CD4-positive, alpha-beta T cell treated with Interleukin-2 at 100 ng/mL for 4 hours (primary cell): ENCODE measurements at regions not wholly inside any gene's neighbourhood (a gene's known extent, or its start where the extent isn't known, plus 50 kb on each side); places are given as distances from the start of the nearest gene placed in this dataset.
"Not testable (repeated sequence)": the region's sequence is repeated elsewhere in the genome, so short reads cannot be mapped to it uniquely, and the experiment has no call there.

Experiments used
- DNase-seq: peaks from one replicate; pipeline ENCODE4 v3.0.0-alpha.2; 2020; ENCODE audit warnings: low spot score

DNA sequence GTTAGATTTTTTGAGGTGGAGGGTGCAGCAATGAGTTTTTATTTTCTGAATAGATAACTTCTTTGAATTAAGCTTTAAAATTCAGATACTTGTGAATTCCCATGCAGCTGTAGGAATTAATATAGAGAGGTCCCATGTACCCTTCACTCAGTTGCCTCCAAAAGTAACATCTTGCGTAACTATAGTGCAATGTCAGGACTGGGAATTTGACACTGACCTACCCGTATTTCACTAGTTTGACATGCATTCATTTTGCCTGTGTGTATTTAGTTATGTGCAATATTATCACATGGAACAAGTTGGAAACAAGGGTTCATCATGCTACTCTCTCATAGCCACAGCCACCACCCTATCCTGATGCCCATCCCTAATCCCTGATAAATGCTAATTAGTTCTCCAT is 147.1 kb upstream of the IGFBP3 start:
- DNase-seq: no peak

DNA sequence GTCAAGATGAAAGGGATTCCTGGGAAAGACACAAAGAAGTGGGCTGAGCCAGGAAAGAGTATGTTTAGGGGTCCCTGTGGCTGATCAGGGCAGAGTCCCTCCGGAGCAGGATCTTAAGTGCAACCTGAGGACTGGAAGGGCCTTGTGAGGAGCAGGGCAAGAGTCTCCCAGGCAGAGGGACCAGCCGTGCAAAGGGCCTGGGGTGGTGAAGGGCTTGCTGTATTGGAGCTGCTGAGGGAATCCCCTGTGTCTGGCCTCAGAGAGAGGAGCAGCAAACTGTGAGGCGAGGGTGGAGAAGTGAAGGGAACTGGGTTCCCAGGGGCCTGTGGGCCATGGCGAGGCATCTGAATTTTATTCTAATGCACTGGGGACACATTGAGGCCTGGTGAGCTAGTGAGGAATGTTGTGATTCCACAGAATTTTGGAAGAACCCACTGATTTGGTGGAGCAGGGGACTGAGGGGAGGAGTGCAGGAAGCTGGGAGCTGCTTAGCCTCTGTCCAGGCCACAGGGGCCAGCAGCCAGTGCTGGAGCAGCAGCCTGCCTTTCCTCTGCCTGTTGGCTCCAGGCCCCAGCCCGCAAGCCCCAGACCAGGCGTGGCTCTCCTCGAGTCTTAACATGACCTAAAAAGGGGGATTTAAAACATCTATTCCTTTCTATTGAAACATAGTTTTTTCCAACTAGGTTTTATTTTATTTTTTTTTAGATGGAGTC is 138.4 kb upstream of the IGFBP3 start:
- DNase-seq: no peak

DNA sequence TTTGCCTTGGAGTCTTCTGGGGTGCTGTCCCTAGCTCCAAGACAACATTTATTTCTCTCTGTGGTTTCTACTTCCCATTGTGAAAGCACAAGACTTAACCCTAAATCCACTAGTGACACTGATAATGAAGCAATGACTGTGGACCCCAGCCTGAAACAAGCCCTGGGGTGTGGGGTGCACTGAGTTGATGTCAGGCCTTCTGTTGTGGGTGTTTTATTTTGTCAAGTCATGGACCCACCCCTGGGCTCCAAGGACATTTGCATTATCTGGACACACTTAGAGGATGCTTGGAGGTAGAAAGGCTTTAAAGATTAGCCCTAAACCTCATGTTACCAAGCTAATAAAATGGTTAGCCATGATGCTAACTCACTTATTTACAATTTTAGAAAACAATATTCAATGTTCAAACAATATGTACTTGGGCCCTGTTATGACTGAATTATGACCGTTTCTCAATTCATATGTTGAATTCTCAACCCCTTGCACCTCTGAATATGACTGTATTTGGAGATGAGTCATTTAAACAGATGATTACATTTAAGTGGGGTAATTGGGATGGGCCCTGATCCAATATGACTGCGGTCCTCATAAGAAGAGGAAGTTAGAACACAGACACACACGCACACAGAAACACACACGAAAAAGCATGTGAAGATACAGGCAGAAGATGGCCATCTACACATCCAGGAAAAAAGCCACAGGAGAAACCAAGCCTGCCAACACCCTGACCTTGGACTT is 137.2 kb upstream of the IGFBP3 start:
- DNase-seq: no peak

DNA sequence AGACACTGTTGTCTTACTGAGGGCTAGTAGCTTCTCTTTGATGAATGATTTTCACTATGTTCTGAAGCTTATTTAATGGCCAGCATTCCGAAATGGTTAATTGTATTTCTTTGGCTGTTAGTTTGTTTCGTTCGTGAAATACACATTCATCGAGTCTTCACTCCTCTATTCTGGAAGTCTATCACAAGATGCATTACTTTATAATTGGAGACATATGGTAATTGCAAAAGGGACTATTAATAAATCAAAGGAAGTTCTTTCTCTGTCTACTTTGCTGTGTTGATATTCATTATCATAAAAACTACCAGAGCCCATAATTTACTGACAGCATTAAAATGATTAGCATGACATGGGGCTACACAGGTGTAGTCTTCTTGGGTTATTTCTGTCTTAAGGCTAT is 133.8 kb upstream of the IGFBP3 start:
- no peak for DNase-seq

DNA sequence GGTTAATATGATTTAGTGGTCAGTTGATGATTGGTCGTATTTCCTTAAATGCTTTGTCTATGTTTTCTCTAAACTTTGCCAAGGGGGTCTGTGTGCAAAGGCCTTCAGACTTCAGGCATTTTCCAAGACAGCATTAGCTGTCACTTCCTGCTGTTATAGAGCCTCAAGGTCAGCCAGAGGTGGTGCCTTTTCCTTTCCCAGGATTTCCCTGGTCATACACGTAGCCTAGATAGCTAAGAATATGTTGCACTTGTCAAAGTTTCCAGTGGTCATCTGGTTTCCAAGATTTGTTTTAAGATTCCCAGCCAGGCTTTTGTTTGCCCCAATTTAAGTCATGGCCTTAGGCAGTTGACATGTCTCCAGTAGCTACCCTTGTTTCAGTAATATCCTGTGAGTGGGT is 133.2 kb upstream of the IGFBP3 start:
- no peak for DNase-seq

DNA sequence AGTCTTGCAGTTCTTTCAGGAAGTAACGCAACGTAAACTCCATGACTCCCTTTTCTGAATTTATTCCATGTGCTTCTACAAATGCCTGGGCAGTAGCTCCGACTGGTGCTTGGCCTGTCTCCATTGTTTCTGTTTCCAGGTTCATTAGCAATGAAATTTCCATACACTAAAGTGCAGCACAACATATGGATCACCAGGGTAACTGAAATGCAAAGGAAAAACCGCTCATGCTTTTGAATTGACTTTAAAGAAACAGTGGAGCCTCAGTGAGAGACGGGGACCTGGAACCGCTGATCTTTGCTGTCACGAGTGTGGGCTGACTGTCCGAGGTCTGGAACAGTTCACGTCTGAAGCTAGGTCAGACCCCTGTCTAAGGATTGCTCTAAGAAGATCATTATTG is 126.5 kb upstream of the IGFBP3 start:
- DNase-seq: no peak

DNA sequence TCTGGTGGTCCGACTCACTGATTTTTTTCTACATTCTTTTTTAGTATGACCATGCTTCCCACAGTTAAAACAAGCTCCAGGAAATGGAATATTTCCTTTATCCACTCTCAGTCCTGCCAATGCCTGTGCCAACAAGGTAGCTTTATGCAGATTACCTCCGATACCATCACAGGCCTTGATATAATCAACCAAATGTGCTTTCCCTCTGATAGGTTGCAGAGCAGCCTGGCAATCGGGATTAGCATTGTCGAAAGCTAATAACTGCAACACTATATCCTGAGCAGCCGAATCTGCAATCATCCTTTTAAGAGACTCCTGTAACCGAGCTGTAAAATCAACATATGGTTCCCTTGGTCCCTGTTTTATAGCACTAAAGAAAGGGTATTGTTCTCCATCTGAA is 122.3 kb upstream of the IGFBP3 start:
- not testable (repeated sequence) for DNase-seq

DNA sequence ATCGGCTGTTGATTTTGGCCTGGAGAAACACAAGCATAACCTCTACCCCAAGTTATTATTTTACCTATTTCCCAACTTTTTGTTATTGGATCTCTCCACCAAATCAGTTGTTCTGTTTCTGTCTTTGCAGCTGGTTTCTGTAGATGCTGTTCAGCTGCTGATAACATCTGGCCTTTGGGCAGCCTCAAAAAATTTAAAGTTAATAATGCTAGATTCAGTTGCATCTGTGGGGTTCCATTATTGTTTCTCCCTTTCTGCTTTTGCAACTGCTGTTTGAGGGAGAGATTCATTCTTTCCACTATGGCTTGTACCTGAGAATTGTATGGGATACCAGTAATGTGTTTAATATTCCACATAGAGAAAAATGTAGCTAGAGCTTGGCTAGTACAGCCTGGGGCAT is 118.7 kb upstream of the IGFBP3 start:
- not testable (repeated sequence) for DNase-seq

DNA sequence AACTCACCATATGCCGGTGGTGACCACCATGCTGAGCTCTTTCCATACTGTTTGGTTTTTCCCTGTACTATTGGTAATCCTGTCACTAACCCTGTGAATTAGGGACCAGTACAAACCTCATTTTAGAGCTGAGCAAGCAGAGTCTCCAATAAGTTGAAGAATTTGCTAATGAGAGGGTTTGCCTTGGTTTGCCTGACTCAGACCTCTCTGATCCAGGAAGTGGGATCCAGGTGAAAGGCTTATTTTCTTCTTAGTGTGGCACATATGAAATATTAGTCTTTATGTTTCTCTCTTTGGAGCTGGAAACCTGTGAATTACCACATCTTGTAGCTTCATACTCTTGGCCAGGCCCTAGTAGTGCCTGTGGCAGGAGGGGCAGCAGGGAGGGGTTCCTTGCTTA is 114.1 kb upstream of the IGFBP3 start:
- no peak for DNase-seq

DNA sequence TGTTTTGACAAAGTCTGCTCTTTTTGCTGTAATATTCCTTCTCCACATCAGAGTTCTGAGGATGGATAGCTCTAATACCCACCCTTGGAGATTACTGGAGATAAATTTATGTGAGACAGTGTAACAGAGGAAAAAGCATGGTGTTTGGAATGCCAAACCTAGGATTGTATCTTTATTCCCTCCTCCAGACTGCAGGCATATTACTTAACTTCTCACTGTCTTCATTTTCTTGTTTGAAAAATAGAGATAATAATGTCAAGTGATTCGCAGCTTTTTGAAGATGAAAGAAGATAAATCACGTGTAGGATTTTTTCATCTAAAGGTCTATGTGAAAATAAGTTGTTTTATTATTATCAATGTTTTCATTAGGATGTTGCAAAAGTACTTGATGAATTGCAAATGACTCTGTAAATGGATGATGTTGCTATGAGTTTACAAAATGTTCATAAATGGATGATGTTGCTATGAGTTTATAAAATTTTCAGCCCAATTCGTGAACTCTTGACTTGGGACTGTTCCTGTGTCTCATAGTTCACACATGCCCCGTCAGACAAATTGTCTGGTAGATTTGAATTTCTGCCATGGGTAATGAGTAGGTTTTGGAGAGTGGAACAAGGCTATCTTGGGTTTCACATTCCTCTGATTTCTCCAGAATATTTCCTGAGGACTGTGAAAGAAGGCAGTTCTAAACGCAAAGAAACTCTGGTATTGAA is 113.1 kb upstream of the IGFBP3 start:
- no peak for DNase-seq

DNA sequence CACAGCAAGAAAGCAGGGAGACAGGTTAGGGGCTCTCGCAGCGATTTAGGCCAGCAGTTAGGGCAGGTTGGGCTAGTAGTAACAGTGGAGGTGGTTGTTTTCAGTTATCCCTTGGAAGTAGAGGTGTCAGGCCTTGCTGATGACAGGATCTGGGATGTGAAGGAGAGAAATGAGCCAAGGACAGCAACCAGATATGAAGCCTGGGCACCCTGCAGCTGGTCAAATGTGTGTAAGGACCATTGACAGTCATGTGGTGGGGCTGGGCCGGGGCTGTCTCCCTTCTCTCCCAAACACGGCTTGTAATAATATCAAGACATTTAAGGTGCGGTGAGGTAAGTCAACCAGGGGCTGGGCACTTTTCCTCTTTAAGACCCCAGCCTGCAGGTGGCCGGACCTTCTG is 112.5 kb upstream of the IGFBP3 start:
- DNase-seq: no peak

DNA sequence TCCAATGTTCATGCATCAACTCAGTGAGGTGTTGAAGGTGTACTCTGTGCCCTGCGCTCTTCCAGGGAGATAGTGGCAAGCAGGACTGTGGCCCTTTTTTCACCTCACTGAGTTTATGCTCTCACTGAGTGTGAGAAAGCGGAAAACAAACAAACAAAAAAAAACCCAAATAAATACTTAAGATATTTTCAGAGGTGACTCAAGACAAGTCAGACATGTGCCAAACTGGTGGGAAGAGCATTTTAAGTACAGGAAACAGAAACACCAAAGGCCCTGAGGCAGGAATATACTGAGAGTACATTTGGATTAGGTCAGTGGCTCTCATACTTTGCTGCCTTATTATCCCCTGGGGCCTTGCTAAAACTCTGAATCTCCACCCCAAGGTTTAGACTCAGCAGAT is 111.9 kb upstream of the IGFBP3 start:
- no peak for DNase-seq

DNA sequence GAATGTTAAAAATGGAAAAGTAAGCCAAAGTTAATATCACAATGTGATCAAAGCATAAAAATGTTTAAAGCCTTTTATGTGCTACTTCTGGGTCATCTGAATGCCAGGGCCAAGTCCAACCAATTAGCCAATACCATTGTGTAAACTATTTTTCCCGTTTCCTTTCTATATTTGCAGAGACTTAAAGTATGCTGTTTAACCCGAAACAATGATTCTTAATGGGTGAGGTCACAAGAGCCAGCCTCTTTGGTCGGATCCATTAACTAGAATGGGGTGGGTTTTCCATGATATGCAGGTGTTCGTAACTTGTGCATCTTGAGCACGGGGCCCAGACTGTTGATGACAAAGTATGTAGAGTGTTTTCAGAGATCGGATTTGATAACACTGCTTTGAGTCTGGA is 111.3 kb upstream of the IGFBP3 start:
- no peak for DNase-seq

DNA sequence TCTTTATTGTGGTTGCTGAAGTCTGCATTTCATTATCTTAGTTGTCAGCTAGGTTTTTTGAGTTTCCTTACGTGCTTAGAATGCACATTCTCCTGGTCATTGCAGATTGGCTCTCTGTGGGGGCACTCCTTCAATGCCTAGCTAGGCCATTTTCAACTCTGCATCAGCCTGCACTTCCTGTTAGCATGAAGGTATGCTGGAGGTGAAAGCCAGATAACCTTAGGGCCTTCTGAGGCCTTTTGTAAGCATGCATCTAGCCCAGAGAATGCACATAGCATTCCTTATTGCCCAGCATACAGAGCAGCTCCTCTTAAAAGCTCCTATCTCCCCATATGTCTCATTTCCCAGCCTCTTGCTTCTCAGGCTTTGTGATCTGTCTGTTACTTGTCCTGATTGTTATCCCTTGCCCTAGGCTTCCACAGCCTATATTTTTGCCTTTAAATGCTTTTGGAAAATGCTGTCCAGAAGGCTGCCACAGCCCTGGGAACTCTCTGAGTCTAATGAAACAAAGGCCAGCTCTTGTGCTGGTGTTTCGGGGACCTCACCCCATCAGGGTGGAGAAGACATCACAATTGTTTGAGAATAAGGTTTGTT is 108.1 kb upstream of the IGFBP3 start:
- DNase-seq: no peak

DNA sequence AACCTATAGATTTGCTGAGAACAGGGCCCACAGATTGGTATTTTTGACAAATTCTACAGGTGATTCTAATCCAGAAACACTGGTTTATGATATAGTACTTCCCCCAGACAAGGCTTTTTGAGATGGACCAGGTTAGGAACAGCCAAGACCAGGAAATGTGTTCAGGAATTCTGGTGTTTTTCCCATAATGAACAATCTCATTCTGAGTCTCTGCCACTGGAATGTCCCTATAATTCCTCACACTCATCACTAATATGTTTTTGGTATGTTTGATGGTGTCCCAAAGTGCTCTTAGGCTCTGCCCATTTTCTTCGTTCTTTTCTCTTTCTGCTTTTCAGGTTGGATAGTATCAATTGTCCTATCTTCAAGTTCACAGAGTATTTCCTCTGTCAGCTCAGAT is 107.2 kb upstream of the IGFBP3 start:
- no peak for DNase-seq

DNA sequence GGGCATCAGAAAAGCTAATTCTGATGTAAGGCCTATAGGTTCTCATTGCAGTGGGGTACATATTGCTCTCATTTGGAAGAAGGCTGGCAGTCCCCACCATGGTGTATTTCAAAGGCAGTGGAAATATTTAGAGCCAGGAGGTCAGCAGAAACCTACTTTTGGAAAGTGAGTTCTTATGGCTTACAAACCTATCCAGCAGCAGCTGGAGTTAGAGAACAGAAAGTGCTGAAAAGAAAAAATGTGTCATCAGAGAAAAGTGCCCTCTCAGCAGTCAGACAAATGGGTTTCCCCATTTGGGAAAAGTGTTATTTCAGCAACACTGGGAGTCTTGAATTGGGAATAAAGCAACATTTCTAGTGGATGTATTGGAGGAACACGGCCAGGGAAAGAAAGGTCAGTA is 105.7 kb upstream of the IGFBP3 start:
- no peak for DNase-seq

DNA sequence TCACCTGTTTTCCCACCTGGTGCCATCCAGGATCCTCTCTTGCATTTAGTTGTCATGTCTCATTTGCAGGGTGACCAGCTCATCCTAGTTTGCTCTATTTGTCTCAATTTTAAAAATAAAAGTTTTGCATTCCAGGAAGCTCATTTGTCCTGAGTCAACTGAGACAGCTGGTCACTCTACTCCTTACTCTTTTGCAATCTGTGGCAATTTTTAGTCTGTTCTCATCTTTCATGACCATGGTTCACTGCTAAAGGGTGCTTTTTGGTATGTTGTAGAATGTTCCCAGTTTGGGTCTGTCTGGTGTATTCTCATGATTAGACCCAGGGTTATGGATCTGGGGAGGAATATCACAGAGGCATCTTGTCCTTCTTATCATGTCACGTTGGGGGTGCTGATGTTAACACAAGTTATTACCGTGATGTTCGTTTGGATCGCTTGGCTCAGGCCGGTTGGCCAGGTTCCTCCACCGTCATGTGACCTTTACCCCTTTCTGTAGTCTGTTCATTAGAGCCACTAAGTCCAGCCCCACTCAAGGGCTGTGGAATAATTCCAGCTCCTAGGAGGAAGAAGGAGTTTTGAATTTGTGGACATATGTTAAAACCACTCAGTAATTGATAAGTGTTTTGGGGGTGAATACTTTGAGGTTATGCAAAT is 103.3 kb upstream of the IGFBP3 start:
- DNase-seq: no peak

DNA sequence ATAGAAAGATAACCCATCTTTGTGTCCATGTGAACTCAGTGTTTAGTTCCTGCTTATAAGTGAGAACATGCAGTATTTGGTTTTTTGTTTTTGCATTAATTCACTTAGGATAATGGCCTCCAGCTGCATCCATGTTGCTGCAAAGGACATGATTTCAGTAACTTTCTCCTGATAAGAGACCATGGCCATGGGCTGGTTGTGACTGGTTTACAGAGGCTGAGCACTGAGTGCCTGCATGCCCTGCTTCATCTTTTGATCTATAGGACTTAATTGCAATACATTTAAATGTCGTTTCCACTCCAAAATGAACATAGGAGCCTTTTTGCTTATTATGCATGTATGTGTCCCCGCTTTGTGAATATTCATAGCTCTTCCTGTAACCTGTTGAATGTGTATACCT is 101.3 kb upstream of the IGFBP3 start:
- no peak for DNase-seq

DNA sequence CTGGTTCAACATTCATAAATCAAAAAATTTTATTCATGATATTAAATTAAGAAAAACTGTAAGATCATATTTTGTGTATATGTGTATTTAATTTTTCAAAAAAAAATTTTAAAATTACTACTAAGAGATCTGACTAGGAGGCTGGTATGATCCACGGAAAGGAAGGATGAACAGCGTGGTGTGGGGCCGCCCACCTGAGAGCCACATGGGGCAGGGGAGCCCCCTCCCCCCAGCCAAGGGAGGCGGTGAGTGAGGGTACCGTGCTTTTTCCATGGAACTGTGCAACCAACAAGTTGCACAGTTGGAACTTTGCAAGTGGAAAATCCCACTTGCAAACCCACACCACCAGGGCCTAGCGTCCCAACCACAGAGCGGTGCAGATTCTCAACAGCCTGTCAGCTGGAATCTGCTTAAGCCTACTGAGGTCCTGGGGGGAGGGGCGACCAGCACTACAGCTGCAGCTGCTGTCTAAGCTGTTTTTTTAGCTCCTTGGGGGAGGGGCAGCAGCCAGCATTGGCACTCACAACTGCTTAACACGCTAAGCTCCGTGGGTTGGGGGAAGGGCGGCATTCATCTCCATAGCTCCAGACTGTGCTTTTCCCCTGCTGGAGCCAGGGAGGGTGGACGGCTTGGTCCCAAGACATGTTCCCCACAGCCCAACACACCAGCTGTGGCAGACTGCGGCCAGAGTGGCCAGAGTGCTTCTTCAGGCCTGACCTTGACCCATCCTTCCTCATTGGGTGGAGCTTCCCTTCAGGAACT is 94.2 kb upstream of the IGFBP3 start:
- no peak for DNase-seq

DNA sequence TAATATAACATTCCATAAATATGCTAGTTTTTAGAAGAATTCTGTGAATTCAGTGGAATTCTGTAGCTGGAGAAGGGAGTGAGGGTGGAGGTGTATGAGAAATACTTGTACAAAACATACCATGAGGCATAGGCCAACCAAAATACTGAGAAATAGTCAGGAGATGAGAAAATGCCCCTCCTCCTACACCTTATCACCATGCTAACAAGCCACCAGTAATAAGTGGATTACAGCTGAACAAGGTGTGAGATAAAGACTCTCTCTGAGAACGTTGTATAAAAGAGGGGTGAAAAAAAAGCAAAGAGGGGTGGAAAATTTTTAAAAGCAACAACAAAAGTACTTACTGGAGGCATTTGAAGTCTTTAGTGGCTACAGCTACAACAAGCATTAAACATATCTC is 90.4 kb upstream of the IGFBP3 start:
- no peak for DNase-seq

DNA sequence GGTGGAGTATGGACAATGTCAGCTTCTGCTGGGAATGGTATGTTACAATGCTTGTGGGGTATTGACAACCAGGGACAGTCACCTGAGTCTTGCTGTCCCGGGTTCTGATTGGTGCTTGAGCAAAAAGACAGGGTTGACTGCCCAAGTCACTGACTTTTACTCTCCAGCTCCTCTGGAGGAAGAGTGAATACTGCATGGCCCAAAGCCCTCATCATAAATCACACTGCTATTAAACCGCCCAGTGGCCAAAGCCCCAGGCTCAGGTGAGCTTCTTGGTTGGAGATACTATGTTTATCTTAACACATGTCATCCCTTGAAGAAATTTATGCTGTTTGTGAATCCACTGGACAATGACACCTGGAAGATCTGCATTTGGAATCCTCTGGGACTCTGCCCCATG is 90.0 kb upstream of the IGFBP3 start:
- no peak for DNase-seq

DNA sequence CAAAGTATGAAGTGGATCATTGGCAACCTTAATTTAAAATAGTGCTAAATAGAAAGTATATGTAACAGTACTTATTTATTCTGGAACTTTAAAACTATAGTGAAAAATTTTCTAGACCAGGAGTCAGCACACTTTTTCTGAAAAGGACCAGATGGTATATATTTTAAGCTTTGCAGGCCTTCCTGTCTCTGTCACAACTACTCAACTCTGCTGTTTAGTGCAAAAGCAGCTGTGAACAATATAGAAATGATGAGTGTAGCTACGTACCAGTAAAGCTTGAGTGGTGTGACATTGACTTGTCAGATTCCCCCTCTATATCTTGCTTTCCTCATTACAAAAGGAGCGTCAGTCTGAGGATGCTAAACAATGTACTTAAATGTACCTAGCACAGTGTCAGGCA is 88.1 kb upstream of the IGFBP3 start:
- DNase-seq: no peak
